RWPE1 (cell line): ENCODE measurements at regions not wholly inside any gene's neighbourhood (a gene's known extent, or its start where the extent isn't known, plus 50 kb on each side); places are given as distances from the start of the nearest gene placed in this dataset.

Source experiments
- CTCF ChIA-PET: fragments of 350-600 bp; sonication (Branson Sonifier 250); formaldehyde crosslinking; extraction: SDS; loops from one replicate; lab custom pipeline; 2021; lab: Yijun Ruan, JAX
- POLR2A ChIA-PET: fragments of 400-600 bp; formaldehyde crosslinking; extraction: SDS; loops from one replicate; lab custom pipeline; 2020; ENCODE audit warnings: antibody characterized with exemption; ENCODE audit not compliant: low non-redundant PET; lab: Yijun Ruan, JAX
- DNase-seq: peaks from one replicate; pipeline ENCODE4 v3.0.0; 2012; ENCODE audit warnings: low spot score
- H3K27ac ChIP-seq: fragments of 450-650 bp; 2 replicates; pipeline ENCODE4 v1.5.1; 2017
- CTCF ChIP-seq: fragments of 450-650 bp; conservative IDR thresholded peaks from 2 replicates; pipeline ENCODE4 v1.5.1; 2017; ENCODE audit warnings: low read depth, mild to moderate bottlenecking

- TF ChIP-seq CTCF, result no peak
- H3K27ac ChIP-seq, result no peak overlapping the region
- ChIA-PET POLR2A (no interaction called here), CTCF (no interaction called here)
- no peak for DNase-seq
Measured at GRCh38 chr4:95676190-95676589, 127.4 kb upstream of the UNC5C start.

- H3K27ac ChIP-seq, result no peak overlapping the region
- TF ChIP-seq CTCF, result no peak
- CTCF ChIA-PET, result interaction anchor here (0.5 to 0.6 kb wide), 2 partner anchors 162 to 263 kb away, joined by 3 read pairs; no protein-coding TSS in a partner anchor
- POLR2A ChIA-PET, result no interaction called here
- DNase-seq, result no peak
Measured at GRCh38 chr4:95675623-95676022, 126.8 kb upstream of the UNC5C start.

GRCh38 chr4:95674521-95674981, 125.8 kb upstream of the UNC5C start:
- ChIA-PET POLR2A (no interaction called here), CTCF (no interaction called here)
- H3K27ac ChIP-seq, result no peak overlapping the region
- DNase-seq, result no peak
- no peak for TF ChIP-seq CTCF

DNA sequence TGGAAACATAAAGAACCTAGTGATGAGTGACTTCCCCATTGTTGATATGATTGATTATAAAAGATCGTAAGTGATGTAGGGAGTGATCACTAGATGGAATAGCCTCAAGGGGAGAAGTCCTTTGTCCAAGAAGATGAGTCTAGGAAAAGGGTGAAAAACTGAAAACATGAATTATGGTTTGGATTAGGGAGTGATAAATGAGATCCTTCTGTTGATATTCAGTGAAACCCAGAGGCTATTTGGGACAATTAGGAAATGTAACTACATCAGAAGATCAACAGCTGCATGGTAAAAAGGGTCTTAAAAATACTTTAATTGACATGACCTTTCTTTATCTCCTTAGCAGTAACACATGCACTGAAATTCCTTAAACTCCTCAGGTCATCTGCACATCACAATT, 124.0 kb upstream of the UNC5C start:
- ChIA-PET CTCF (interaction anchor here (0.5 kb wide), 1 partner anchor 1502 kb away, joined by 3 read pairs; no protein-coding TSS in a partner anchor), POLR2A (no interaction called here)

GRCh38 chr4:95660719-95661118, 111.9 kb upstream of the UNC5C start:
- POLR2A ChIA-PET, result no interaction called here
- TF ChIP-seq CTCF, result no peak
- DNase-seq, result no peak
- CTCF ChIA-PET, result interaction anchor here (0.8 kb wide), 1 partner anchor 150 kb away, joined by 3 read pairs; no protein-coding TSS in a partner anchor
- H3K27ac ChIP-seq, result no peak overlapping the region

More for the DNA sequence above, 124.0 kb upstream of the UNC5C start:
- no peak for TF ChIP-seq CTCF
- no peak overlapping the region for H3K27ac ChIP-seq
- DNase-seq, result no peak

DNA sequence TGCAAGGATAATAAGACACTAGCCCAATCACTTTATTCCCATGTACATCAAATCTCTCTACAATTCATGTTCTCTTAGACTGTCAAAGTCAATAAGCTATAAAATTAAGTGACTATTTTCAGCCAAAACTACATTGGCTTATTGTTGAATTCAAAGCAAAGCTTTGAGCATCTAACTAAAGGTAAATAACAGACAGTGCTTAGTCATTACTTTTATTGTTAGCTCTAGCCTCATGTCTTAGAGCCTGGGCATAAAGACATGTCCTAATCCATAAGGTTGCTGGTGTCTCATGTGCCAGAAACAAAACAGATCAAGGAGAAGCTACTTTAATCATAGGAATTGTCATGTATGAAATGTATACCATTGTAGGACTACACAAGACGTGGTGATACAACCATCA, 103.1 kb upstream of the UNC5C start:
- no peak overlapping the region for H3K27ac ChIP-seq
- CTCF ChIA-PET, result interaction anchor here (0.8 to 1.5 kb wide), 2 partner anchors 12 to 179 kb away, joined by 3 to 4 read pairs; no protein-coding TSS in a partner anchor
- DNase-seq, result no peak
- no peak for TF ChIP-seq CTCF
- POLR2A ChIA-PET, result no interaction called here
